DMS53 (cell line): ENCODE measurements at regions not wholly inside any gene's neighbourhood (a gene's known extent, or its start where the extent isn't known, plus 50 kb on each side); places are given as distances from the start of the nearest gene placed in this dataset.

Experiments used
- DNase-seq: peaks from one replicate; lab custom pipeline; 2025; lab: John Stamatoyannopoulos, UW

- DNase-seq = no peak
Measured at GRCh38 chr4:14700544-14700943, 301.7 kb upstream of the CPEB2 start.

- DNase-seq = no peak
Measured at GRCh38 chr4:14701389-14701788, 300.9 kb upstream of the CPEB2 start.

- no peak for DNase-seq
Measured at GRCh38 chr4:14701896-14702295, 300.4 kb upstream of the CPEB2 start.

GRCh38 chr4:14708574-14708973, 293.7 kb upstream of the CPEB2 start:
- no peak for DNase-seq

- DNase-seq = no peak
Measured at GRCh38 chr4:14711259-14711658, 291.0 kb upstream of the CPEB2 start.

GRCh38 chr4:14716691-14717090, 285.6 kb upstream of the CPEB2 start:
- DNase-seq = no peak

- DNase-seq = peak; percentile 69
Measured at GRCh38 chr4:14719053-14719452, 283.2 kb upstream of the CPEB2 start.

- peak; percentile 75 for DNase-seq
Measured at GRCh38 chr4:14726441-14726840, 275.8 kb upstream of the CPEB2 start.

- DNase-seq = peak; percentile 95
Measured at GRCh38 chr4:14726877-14727361, 275.4 kb upstream of the CPEB2 start.

GRCh38 chr4:14729282-14730000, 272.8 kb upstream of the CPEB2 start:
- no peak for DNase-seq

- DNase-seq = peak; percentile 74
Measured at GRCh38 chr4:14742054-14742453, 260.2 kb upstream of the CPEB2 start.

GRCh38 chr4:14743172-14743571, 259.1 kb upstream of the CPEB2 start:
- DNase-seq = no peak

GRCh38 chr4:14743601-14744000, 258.7 kb upstream of the CPEB2 start:
- no peak for DNase-seq

GRCh38 chr4:14744346-14744745, 257.9 kb upstream of the CPEB2 start:
- DNase-seq = no peak

- peak; percentile 64 for DNase-seq
Measured at GRCh38 chr4:14749910-14750309, 252.4 kb upstream of the CPEB2 start.

- peak; percentile 25 for DNase-seq
Measured at GRCh38 chr4:14752341-14753046, 249.8 kb upstream of the CPEB2 start.

GRCh38 chr4:14767142-14767541, 235.1 kb upstream of the CPEB2 start:
- no peak for DNase-seq

- DNase-seq = no peak
Measured at GRCh38 chr4:14768449-14768848, 233.8 kb upstream of the CPEB2 start.

- DNase-seq = no peak
Measured at GRCh38 chr4:14769993-14770392, 232.3 kb upstream of the CPEB2 start.

- no peak for DNase-seq
Measured at GRCh38 chr4:14771094-14771493, 231.2 kb upstream of the CPEB2 start.

GRCh38 chr4:14771504-14772175, 230.6 kb upstream of the CPEB2 start:
- DNase-seq = no peak

GRCh38 chr4:14772388-14772787, 229.9 kb upstream of the CPEB2 start:
- no peak for DNase-seq
